ENCODE measurements at regions not wholly inside any gene's neighbourhood (a gene's known extent, or its start where the extent isn't known, plus 50 kb on each side); places are given as distances from the start of the nearest gene placed in this dataset.

DNA sequence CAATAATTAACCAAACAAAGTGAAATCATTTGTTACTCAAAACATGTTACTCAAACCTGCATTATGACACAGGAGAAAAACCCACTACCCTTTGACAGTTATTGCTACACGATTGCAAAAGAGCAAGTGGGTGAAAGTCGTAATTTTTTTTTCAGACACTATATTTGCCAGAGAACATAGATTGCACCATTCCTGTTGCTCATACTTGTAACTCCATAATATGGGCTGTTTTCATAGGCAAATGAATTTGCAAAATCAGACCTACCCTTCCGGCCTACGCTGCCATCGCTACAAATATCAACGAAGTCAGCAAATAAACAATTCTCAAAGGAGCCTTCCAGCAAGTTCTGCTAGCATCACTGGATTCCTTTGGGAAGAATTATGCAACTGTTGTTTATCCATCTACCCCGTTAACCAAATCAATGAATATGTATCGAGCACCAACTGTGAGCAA, 396.5 kb downstream of the IRS2 start:
- TF ChIP-seq, protein P1, sequence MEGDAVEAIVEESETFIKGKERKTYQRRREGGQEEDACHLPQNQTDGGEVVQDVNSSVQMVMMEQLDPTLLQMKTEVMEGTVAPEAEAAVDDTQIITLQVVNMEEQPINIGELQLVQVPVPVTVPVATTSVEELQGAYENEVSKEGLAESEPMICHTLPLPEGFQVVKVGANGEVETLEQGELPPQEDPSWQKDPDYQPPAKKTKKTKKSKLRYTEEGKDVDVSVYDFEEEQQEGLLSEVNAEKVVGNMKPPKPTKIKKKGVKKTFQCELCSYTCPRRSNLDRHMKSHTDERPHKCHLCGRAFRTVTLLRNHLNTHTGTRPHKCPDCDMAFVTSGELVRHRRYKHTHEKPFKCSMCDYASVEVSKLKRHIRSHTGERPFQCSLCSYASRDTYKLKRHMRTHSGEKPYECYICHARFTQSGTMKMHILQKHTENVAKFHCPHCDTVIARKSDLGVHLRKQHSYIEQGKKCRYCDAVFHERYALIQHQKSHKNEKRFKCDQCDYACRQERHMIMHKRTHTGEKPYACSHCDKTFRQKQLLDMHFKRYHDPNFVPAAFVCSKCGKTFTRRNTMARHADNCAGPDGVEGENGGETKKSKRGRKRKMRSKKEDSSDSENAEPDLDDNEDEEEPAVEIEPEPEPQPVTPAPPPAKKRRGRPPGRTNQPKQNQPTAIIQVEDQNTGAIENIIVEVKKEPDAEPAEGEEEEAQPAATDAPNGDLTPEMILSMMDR (IDR thresholded peaks at IDR 0.05; ENCODE audit: insufficient read depth, low read depth, low read length) = no peak
- TF ChIP-seq EZH2 (IDR thresholded peaks at IDR 0.05; ENCODE audit: insufficient read depth, low read length) = no peak
